ENCODE measurements at regions not wholly inside any gene's neighbourhood (a gene's known extent, or its start where the extent isn't known, plus 50 kb on each side); places are given as distances from the start of the nearest gene placed in this dataset.

- CTCF ChIA-PET, result no interaction called here
- no peaks in the 10 kb centered on the region for H3K36me3 ChIP-seq (ENCODE audit: control insufficient read depth in 2 of 2, insufficient read depth in 2 of 2, low read length in 1 of 2)
- POLR2A ChIA-PET, result no interaction called here
- RAD21 ChIA-PET (ENCODE audit: unreplicated experiment), result interaction anchor here (0.6 kb wide), 1 partner anchor 212 kb away, joined by 3 read pairs; no protein-coding TSS in a partner anchor
- no peaks in the 10 kb centered on the region for H4K20me1 ChIP-seq (ENCODE audit: control insufficient read depth, insufficient read depth)
- BruUV-seq (replicated peaks), result no TSS peak
- no peaks in the 10 kb centered on the region for H3K27me3 ChIP-seq (replicated peaks in 1 of 2; ENCODE audit: control insufficient read depth in 2 of 2, insufficient read depth in 2 of 2, low read length in 1 of 2)
- SMC1A ChIA-PET (ENCODE audit: uncharacterized antibody, unreplicated experiment), result no interaction called here
- no peak overlapping the region for H3K4me2 ChIP-seq (ENCODE audit: control insufficient read depth, insufficient read depth)
- H3K9me3 ChIP-seq (replicated peaks; ENCODE audit: control insufficient read depth, insufficient read depth, low read length), result no peaks in the 10 kb centered on the region
- no peak overlapping the region for H3K9ac ChIP-seq (ENCODE audit: control insufficient read depth, insufficient read depth, low read length)
- intact Hi-C loops (cut with micrococcal nuclease; ENCODE audit: unreplicated experiment) (no loop called here), in situ Hi-C loops (cut with MboI) (no loop called here)
- no peaks in the 10 kb centered on the region for H3K4me1 ChIP-seq (ENCODE audit: control insufficient read depth, insufficient read depth, low read length)
- ATAC-seq, result peak; percentile 35; the same call in 2 of the 3 replicates
- no peaks in the 10 kb centered on the region for H3K79me2 ChIP-seq (ENCODE audit: control insufficient read depth, insufficient read depth, low read length)
- H2AFZ ChIP-seq (ENCODE audit: control insufficient read depth, low read depth, low read length), result no peak overlapping the region
- no peak overlapping the region for H3K27ac ChIP-seq (ENCODE audit: control insufficient read depth, insufficient read depth)
- TF ChIP-seq RUNX3 (IDR thresholded peaks at IDR 0.05; ENCODE audit: low read length) (0 out of 2 replicates have a peak, but pooled peaks have one; percentile 6), SREBF2 (IDR thresholded peaks at IDR 0.05; ENCODE audit: low read length) (no peak), SREBF1 (IDR thresholded peaks at IDR 0.05; ENCODE audit: low read length) (no peak), SMC3 (IDR thresholded peaks at IDR 0.05; ENCODE audit: borderline replicate concordance, low read length) (no peak), HCFC1 (IDR thresholded peaks at IDR 0.05; ENCODE audit: low read length) (no peak)
- no peak overlapping the region for H3K4me3 ChIP-seq
- FAIRE-seq, result no peak
- peak; percentile 19 for DNase-seq (ENCODE audit: low read depth, low spot score)
Measured at GRCh38 chr10:120719333-120719732, 131.8 kb upstream of the WDR11 start.

- CTCF ChIA-PET, result interaction anchor here (2.8 kb wide), 1 partner anchor 304 kb away, joined by 6 read pairs; no protein-coding TSS in a partner anchor
- DNase-seq (ENCODE audit: low read depth, low spot score) (no peak), ATAC-seq (no peak), FAIRE-seq (no peak)
- Histone ChIP-seq H3K9me3 (replicated peaks; ENCODE audit: control insufficient read depth, insufficient read depth, low read length) (no peaks in the 10 kb centered on the region), H3K27ac (ENCODE audit: control insufficient read depth, insufficient read depth) (no peak overlapping the region), H3K27me3 (replicated peaks in 1 of 2; ENCODE audit: control insufficient read depth in 2 of 2, insufficient read depth in 2 of 2, low read length in 1 of 2) (no peaks in the 10 kb centered on the region), H3K9ac (ENCODE audit: control insufficient read depth, insufficient read depth, low read length) (no peak overlapping the region), H3K36me3 (ENCODE audit: control insufficient read depth in 2 of 2, insufficient read depth in 2 of 2, low read length in 1 of 2) (no peaks in the 10 kb centered on the region), H3K4me1 (ENCODE audit: control insufficient read depth, insufficient read depth, low read length) (no peaks in the 10 kb centered on the region), H3K4me2 (ENCODE audit: control insufficient read depth, insufficient read depth) (no peak overlapping the region), H2AFZ (ENCODE audit: control insufficient read depth, low read depth, low read length) (no peak overlapping the region), H3K79me2 (ENCODE audit: control insufficient read depth, insufficient read depth, low read length) (no peaks in the 10 kb centered on the region), H3K4me3 (no peak overlapping the region), H4K20me1 (ENCODE audit: control insufficient read depth, insufficient read depth) (no peaks in the 10 kb centered on the region)
- 28% methylated on average over 2 of the region's 2 CpGs for WGBS (ENCODE audit: insufficient coverage, insufficient replicate concordance, low lambda C conversion rate, missing lambda C conversion rate)
- intact Hi-C loops (cut with micrococcal nuclease; ENCODE audit: unreplicated experiment), result no loop called here
- SMC1A ChIA-PET (ENCODE audit: uncharacterized antibody, unreplicated experiment), result no interaction called here
- POLR2A ChIA-PET, result no interaction called here
- BruUV-seq (replicated peaks), result no TSS peak
- in situ Hi-C loops (cut with MboI), result no loop called here
- RAD21 ChIA-PET (ENCODE audit: unreplicated experiment), result no interaction called here
- TF ChIP-seq NBN (IDR thresholded peaks at IDR 0.05), result no peak
- no peak for TF ChIP-seq MYB (IDR thresholded peaks at IDR 0.05; ENCODE audit: borderline replicate concordance, low read depth, low read length)
- TF ChIP-seq YY1 (IDR thresholded peaks at IDR 0.05; ENCODE audit: low read depth, low read length), result no peak
- no peak for TF ChIP-seq YBX1 (IDR thresholded peaks at IDR 0.05)
- TF ChIP-seq, protein P1, sequence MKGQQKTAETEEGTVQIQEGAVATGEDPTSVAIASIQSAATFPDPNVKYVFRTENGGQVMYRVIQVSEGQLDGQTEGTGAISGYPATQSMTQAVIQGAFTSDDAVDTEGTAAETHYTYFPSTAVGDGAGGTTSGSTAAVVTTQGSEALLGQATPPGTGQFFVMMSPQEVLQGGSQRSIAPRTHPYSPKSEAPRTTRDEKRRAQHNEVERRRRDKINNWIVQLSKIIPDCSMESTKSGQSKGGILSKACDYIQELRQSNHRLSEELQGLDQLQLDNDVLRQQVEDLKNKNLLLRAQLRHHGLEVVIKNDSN (IDR thresholded peaks at IDR 0.05; ENCODE audit: borderline replicate concordance, extremely low read length, insufficient read depth, low read depth, low read length), result no peak
- no peak for TF ChIP-seq MTA3 (IDR thresholded peaks at IDR 0.05; ENCODE audit: borderline replicate concordance, low read length)
- TF ChIP-seq E4F1 (IDR thresholded peaks at IDR 0.05; ENCODE audit: borderline replicate concordance, partially characterized antibody), result no peak
- no peak for TF ChIP-seq CHD1 (IDR thresholded peaks at IDR 0.05; ENCODE audit: low read depth, low read length)
- TF ChIP-seq, protein P2, sequence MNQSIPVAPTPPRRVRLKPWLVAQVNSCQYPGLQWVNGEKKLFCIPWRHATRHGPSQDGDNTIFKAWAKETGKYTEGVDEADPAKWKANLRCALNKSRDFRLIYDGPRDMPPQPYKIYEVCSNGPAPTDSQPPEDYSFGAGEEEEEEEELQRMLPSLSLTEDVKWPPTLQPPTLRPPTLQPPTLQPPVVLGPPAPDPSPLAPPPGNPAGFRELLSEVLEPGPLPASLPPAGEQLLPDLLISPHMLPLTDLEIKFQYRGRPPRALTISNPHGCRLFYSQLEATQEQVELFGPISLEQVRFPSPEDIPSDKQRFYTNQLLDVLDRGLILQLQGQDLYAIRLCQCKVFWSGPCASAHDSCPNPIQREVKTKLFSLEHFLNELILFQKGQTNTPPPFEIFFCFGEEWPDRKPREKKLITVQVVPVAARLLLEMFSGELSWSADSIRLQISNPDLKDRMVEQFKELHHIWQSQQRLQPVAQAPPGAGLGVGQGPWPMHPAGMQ (IDR thresholded peaks at IDR 0.05; ENCODE audit: borderline replicate concordance), result no peak
- no peak for TF ChIP-seq RCOR1 (conservative IDR thresholded peaks at IDR 0.05; ENCODE audit: low read depth, low read length)
- no peak for TF ChIP-seq RAD21 (IDR thresholded peaks at IDR 0.05; ENCODE audit: insufficient read depth, low read depth, low read length)
- no peak for TF ChIP-seq HDAC6 (IDR thresholded peaks at IDR 0.05; ENCODE audit: unreplicated experiment)
Measured at GRCh38 chr10:120727001-120727400, 124.2 kb upstream of the WDR11 start.

All from GM12878 (cell line).